Caco-2 (cell line): ENCODE measurements at regions not wholly inside any gene's neighbourhood (a gene's known extent, or its start where the extent isn't known, plus 50 kb on each side); places are given as distances from the start of the nearest gene placed in this dataset.

Source experiments
- BruUV-seq: library from RNA; stranded (reverse); fragments of 400-500 nt; replicated peaks from 2 replicates; lab custom pipeline; 2021; lab: Mats Ljungman, UMichigan
- CTCF ChIA-PET: fragments of 300-600 bp; sonication (Branson Sonifier 250); formaldehyde crosslinking; loops from one replicate; lab custom pipeline; 2022; ENCODE audit warnings: antibody characterized with exemption; lab: Charles Lee
- POLR2A ChIA-PET: fragments of 300-600 bp; sonication (Branson Sonifier 250); formaldehyde crosslinking; loops from one replicate; lab custom pipeline; 2022; ENCODE audit warnings: antibody characterized with exemption; lab: Charles Lee
- DNase-seq, 2 experiments: peaks; one replicate each; pipeline versions ENCODE4 v3.0.0 to v3.0.0-alpha.2; 2020 to 2022
- H3K27me3 ChIP-seq: replicated peaks from 2 replicates; pipeline ENCODE4 v1.6.0; 2011; ENCODE audit warnings: low read length; ENCODE audit not compliant: control insufficient read depth, insufficient read depth
- H3K36me3 ChIP-seq: 2 replicates; pipeline ENCODE4 v1.5.1; 2011; ENCODE audit warnings: low read length; ENCODE audit not compliant: control insufficient read depth, insufficient read depth
- H3K4me1 ChIP-seq: fragments of 250-450 bp; sonication (Bioruptor Pico); 2 replicates; pipeline ENCODE4 v1.5.1; 2020; ENCODE audit warnings: mild to moderate bottlenecking
- H3K4me3 ChIP-seq: 2 replicates; pipeline ENCODE4 v1.5.1; 2011; ENCODE audit warnings: low read depth, mild to moderate bottlenecking, control low read depth, low read length
- H3K9me3 ChIP-seq: fragments of 250-450 bp; sonication (Bioruptor Pico); 2 replicates; pipeline ENCODE4 v1.5.1; 2020; ENCODE audit warnings: mild to moderate bottlenecking, moderate library complexity
- H3K27ac Mint-ChIP-seq: one replicate; pipeline ENCODE4 v1.8.0; 2022; ENCODE audit warnings: mixed read lengths; ENCODE audit not compliant: unreplicated experiment
- H3K27me3 Mint-ChIP-seq: one replicate; pipeline ENCODE4 v1.8.0; 2022; ENCODE audit warnings: mixed read lengths; ENCODE audit not compliant: insufficient read depth, unreplicated experiment
- H3K36me3 Mint-ChIP-seq: one replicate; pipeline ENCODE4 v1.8.0; 2022; ENCODE audit warnings: mild to moderate bottlenecking, mixed read lengths; ENCODE audit not compliant: insufficient read depth, unreplicated experiment
- H3K4me1 Mint-ChIP-seq: one replicate; pipeline ENCODE4 v1.8.0; 2022; ENCODE audit warnings: low read depth, mixed read lengths; ENCODE audit not compliant: unreplicated experiment
- H3K4me3 Mint-ChIP-seq: one replicate; pipeline ENCODE4 v1.8.0; 2022; ENCODE audit warnings: mild to moderate bottlenecking, moderate library complexity, mixed read lengths; ENCODE audit not compliant: unreplicated experiment
- H3K9me3 Mint-ChIP-seq: one replicate; pipeline ENCODE4 v1.8.0; 2022; ENCODE audit warnings: mixed read lengths; ENCODE audit not compliant: unreplicated experiment
- CTCF ChIP-seq, 2 experiments: fragments of 200-600 bp in 1 of 2; IDR thresholded peaks; 1 replicate in 1 of 2; 2 replicates in 1 of 2; pipeline versions ENCODE4 v1.5.1 to v1.8.0; 2011 to 2022; ENCODE audit warnings: antibody characterized with exemption in 1 of 2, control low read depth in 1 of 2, inconsistent platforms in 1 of 2, low read depth in 1 of 2, low read length in 1 of 2, mild to moderate bottlenecking in 1 of 2, moderate library complexity in 1 of 2; ENCODE audit not compliant: insufficient read depth in 1 of 2, severe bottlenecking in 1 of 2, unreplicated experiment in 1 of 2
- intact Hi-C: fragments of 100-400 bp; cut with micrococcal nuclease; formaldehyde crosslinking; loops from one replicate; pipeline ENCODE4 v1.10.0; 2022; ENCODE audit not compliant: unreplicated experiment

GRCh38 chr5:129306725-129307124 is 153.4 kb upstream of the ADAMTS19 start:
- no peaks in the 10 kb centered on the region for H3K27me3 Mint-ChIP-seq
- intact Hi-C loops = no loop called here
- Histone ChIP-seq H3K27me3 (no peaks in the 10 kb centered on the region), H3K4me3 (no peak overlapping the region), H3K4me1 (no peaks in the 10 kb centered on the region), H3K36me3 (no peaks in the 10 kb centered on the region), H3K9me3 (no peaks in the 10 kb centered on the region; the same call in 1 of the 2 replicates)
- H3K27ac Mint-ChIP-seq = no peak overlapping the region
- H3K4me1 Mint-ChIP-seq = no peaks in the 10 kb centered on the region
- CTCF ChIA-PET = no interaction called here
- H3K9me3 Mint-ChIP-seq = no peaks in the 10 kb centered on the region
- TF ChIP-seq CTCF (IDR thresholded peaks at IDR 0.05; ENCODE audit: insufficient read depth in 1 of 2, low read depth in 1 of 2, low read length in 1 of 2, severe bottlenecking in 1 of 2, unreplicated experiment in 1 of 2) = no peak
- no peaks in the 10 kb centered on the region for H3K36me3 Mint-ChIP-seq
- POLR2A ChIA-PET = no interaction called here
- BruUV-seq = no TSS peak
- H3K4me3 Mint-ChIP-seq = no peak overlapping the region
- no peak for DNase-seq

GRCh38 chr5:129322968-129323367 is 137.1 kb upstream of the ADAMTS19 start:
- CTCF ChIA-PET = no interaction called here
- no peaks in the 10 kb centered on the region for H3K4me1 Mint-ChIP-seq
- no peaks in the 10 kb centered on the region for H3K4me1 ChIP-seq
- POLR2A ChIA-PET = no interaction called here
- no TSS peak for BruUV-seq
- no peaks in the 10 kb centered on the region for H3K27me3 ChIP-seq
- H3K36me3 ChIP-seq = no peaks in the 10 kb centered on the region
- TF ChIP-seq CTCF (IDR thresholded peaks at IDR 0.05; ENCODE audit: insufficient read depth in 1 of 2, low read depth in 1 of 2, low read length in 1 of 2, severe bottlenecking in 1 of 2, unreplicated experiment in 1 of 2) = no peak
- no peak overlapping the region for H3K27ac Mint-ChIP-seq
- DNase-seq = no peak
- H3K27me3 Mint-ChIP-seq = no peaks in the 10 kb centered on the region
- peaks cover 23% of the 10 kb centered on the region for H3K9me3 Mint-ChIP-seq
- H3K36me3 Mint-ChIP-seq = no peaks in the 10 kb centered on the region
- no peaks in the 10 kb centered on the region for H3K9me3 ChIP-seq
- no peak overlapping the region for H3K4me3 ChIP-seq
- intact Hi-C loops = no loop called here
- H3K4me3 Mint-ChIP-seq = no peak overlapping the region

GRCh38 chr5:129341306-129341705 is 118.8 kb upstream of the ADAMTS19 start:
- Histone ChIP-seq H3K27me3 (no peaks in the 10 kb centered on the region), H3K9me3 (no peaks in the 10 kb centered on the region), H3K4me3 (no peak overlapping the region), H3K4me1 (no peaks in the 10 kb centered on the region), H3K36me3 (no peaks in the 10 kb centered on the region)
- DNase-seq = no peak
- H3K27ac Mint-ChIP-seq = no peak overlapping the region
- no peaks in the 10 kb centered on the region for H3K9me3 Mint-ChIP-seq
- H3K27me3 Mint-ChIP-seq = peaks cover 4% of the 10 kb centered on the region
- ChIA-PET POLR2A (no interaction called here), CTCF (no interaction called here)
- no peak for TF ChIP-seq CTCF (IDR thresholded peaks at IDR 0.05; ENCODE audit: insufficient read depth in 1 of 2, low read depth in 1 of 2, low read length in 1 of 2, severe bottlenecking in 1 of 2, unreplicated experiment in 1 of 2)
- no peaks in the 10 kb centered on the region for H3K36me3 Mint-ChIP-seq
- no peaks in the 10 kb centered on the region for H3K4me1 Mint-ChIP-seq
- H3K4me3 Mint-ChIP-seq = no peak overlapping the region
- BruUV-seq = no TSS peak
- intact Hi-C loops = no loop called here
